HepG2 (cell line): ENCODE measurements at regions not wholly inside any gene's neighbourhood (a gene's known extent, or its start where the extent isn't known, plus 50 kb on each side); places are given as distances from the start of the nearest gene placed in this dataset.

Experiments used
- ATAC-seq: fragments of 200-7000 bp; cut with Tn5 transposase; 3 replicates; pipeline ENCODE4 v1.9.1; 2020; ENCODE audit warnings: mild to moderate bottlenecking, moderate library complexity
- BruUV-seq: library from RNA; stranded (reverse); fragments of 400-500 nt; replicated peaks from 2 replicates; lab custom pipeline; 2021; lab: Mats Ljungman, UMichigan
- CTCF ChIA-PET: fragments of 300-600 bp; formaldehyde crosslinking; extraction: SDS; loops from one replicate; lab custom pipeline; 2021; ENCODE audit warnings: low total read pairs, inconsistent platforms, low intra/inter-chr PET ratio; lab: Yijun Ruan, JAX
- POLR2A ChIA-PET: fragments of 350-600 bp; sonication (Branson Sonifier 250); formaldehyde crosslinking; loops from one replicate; lab custom pipeline; 2020; ENCODE audit warnings: antibody characterized with exemption, inconsistent platforms; lab: Yijun Ruan, JAX
- DNase-seq: peaks from one replicate; pipeline ENCODE4 v3.0.0-alpha.2; 2015; ENCODE audit warnings: low spot score
- FAIRE-seq: peaks from 3 replicates; lab custom pipeline; 2011; peaks lifted over from hg19 to GRCh38; lab: Jason Lieb, UNC
- H2AFZ ChIP-seq: one replicate; pipeline ENCODE4 v1.6.1; 2011; ENCODE audit warnings: low read length, inconsistent platforms
- H3K27ac ChIP-seq: fragments of 300-600 bp; 3 replicates; pipeline ENCODE4 v1.8.0; 2011; ENCODE audit warnings: mixed run types, mild to moderate bottlenecking, mixed read lengths, low read length, inconsistent platforms; ENCODE audit not compliant: insufficient read depth; ENCODE audit errors: extremely low read length
- H3K27me3 ChIP-seq, 2 experiments: fragments of 200-600 bp in 1 of 2; 2 replicates in 1 of 2; 3 replicates in 1 of 2; pipeline versions ENCODE4 v1.6.0 to v1.8.0; 2011; ENCODE audit warnings: low read length in 2 of 2, mild to moderate bottlenecking in 2 of 2, moderate library complexity in 2 of 2, inconsistent platforms in 1 of 2; ENCODE audit not compliant: insufficient read depth in 2 of 2, control insufficient read depth in 1 of 2
- H3K36me3 ChIP-seq, 2 experiments: fragments of 200-600 bp in 1 of 2; replicated peaks in 1 of 2; 2 replicates in 1 of 2; 3 replicates in 1 of 2; pipeline versions ENCODE4 v1.5.1 to v1.8.0; 2011; ENCODE audit warnings: low read length in 2 of 2, inconsistent platforms in 1 of 2; ENCODE audit not compliant: insufficient read depth in 2 of 2, control insufficient read depth in 1 of 2
- H3K4me1 ChIP-seq: 2 replicates; pipeline ENCODE4 v1.5.1; 2012; ENCODE audit warnings: low read length, inconsistent platforms; ENCODE audit not compliant: insufficient read depth
- H3K4me2 ChIP-seq: 2 replicates; pipeline ENCODE4 v1.6.0; 2011; ENCODE audit warnings: low read depth, low read length, inconsistent platforms
- H3K4me3 ChIP-seq, 3 experiments: fragments of 200-600 bp in 1 of 3; sonication (generic), shearing (Covaris generic) in 1 of 3; replicated peaks in 1 of 3; 2 replicates each; pipeline ENCODE4 v1.5.1; 2011 to 2016; ENCODE audit warnings: low read length in 3 of 3, inconsistent platforms in 2 of 3, low read depth in 2 of 3, mild to moderate bottlenecking in 2 of 3, control low read depth in 1 of 3, mixed read lengths in 1 of 3; ENCODE audit not compliant: insufficient read depth in 1 of 3
- H3K79me2 ChIP-seq: one replicate; pipeline ENCODE4 v1.6.1; 2011; ENCODE audit warnings: low read length, inconsistent platforms; ENCODE audit not compliant: insufficient read depth
- H3K9ac ChIP-seq: 2 replicates; pipeline ENCODE4 v1.6.0; 2011; ENCODE audit warnings: mild to moderate bottlenecking, low read depth, low read length, inconsistent platforms; ENCODE audit not compliant: insufficient read depth
- H3K9me3 ChIP-seq: 2 replicates; pipeline ENCODE4 v1.5.1; 2012; ENCODE audit warnings: mild to moderate bottlenecking, low read length
- H4K20me1 ChIP-seq: 2 replicates; pipeline ENCODE4 v1.6.0; 2011; ENCODE audit warnings: inconsistent platforms, mild to moderate bottlenecking, low read length, moderate library complexity; ENCODE audit not compliant: insufficient read depth
- BCL6 ChIP-seq: IDR thresholded peaks from 2 replicates; pipeline ENCODE4 v1.6.1; 2016; ENCODE audit warnings: missing genetic modification reagents, missing compliant biosample characterization
- HINFP ChIP-seq: sonication (generic); formaldehyde crosslinking; IDR thresholded peaks from 2 replicates; pipeline ENCODE4 v1.4.0; 2020; ENCODE audit warnings: low read depth, mild to moderate bottlenecking, missing genetic modification reagents
- TARDBP ChIP-seq: sonication (generic); formaldehyde crosslinking; IDR thresholded peaks from 2 replicates; pipeline ENCODE4 v1.8.0; 2022; ENCODE audit warnings: mild to moderate bottlenecking, missing genetic modification reagents
- ZNF432 ChIP-seq: sonication (generic); formaldehyde crosslinking; IDR thresholded peaks from 2 replicates; pipeline ENCODE4 v1.5.0; 2020; ENCODE audit warnings: missing genetic modification reagents, mild to moderate bottlenecking, borderline replicate concordance
- WGBS: methylation state at CpG from one replicate; pipeline ENCODE4 v1.1.6; 2017; ENCODE audit warnings: low lambda C conversion rate; 5-methylcytosine and 5-hydroxymethylcytosine counted together
- in situ Hi-C: cut with HindIII; loops from 2 replicates; pipeline ENCODE4 v1.10.0; 2017; ENCODE audit warnings: low pct_unique_long_range_greater_than_20kb; ENCODE audit not compliant: extremely low pct_ligation_motif_present
- intact Hi-C: fragments of 100-400 bp; cut with micrococcal nuclease; formaldehyde crosslinking; loops from one replicate; pipeline ENCODE4 v1.10.0; 2022; ENCODE audit not compliant: unreplicated experiment

- TF ChIP-seq HINFP (CRISPR knock-in tag), result no peak
- TF ChIP-seq TARDBP (CRISPR knock-in tag), result no peak
- no peak for TF ChIP-seq ZNF432 (CRISPR knock-in tag)
These were observed 63.6 kb upstream of the CPO start (continued) for GRCh38 chr2:206875701-206876100.

DNA sequence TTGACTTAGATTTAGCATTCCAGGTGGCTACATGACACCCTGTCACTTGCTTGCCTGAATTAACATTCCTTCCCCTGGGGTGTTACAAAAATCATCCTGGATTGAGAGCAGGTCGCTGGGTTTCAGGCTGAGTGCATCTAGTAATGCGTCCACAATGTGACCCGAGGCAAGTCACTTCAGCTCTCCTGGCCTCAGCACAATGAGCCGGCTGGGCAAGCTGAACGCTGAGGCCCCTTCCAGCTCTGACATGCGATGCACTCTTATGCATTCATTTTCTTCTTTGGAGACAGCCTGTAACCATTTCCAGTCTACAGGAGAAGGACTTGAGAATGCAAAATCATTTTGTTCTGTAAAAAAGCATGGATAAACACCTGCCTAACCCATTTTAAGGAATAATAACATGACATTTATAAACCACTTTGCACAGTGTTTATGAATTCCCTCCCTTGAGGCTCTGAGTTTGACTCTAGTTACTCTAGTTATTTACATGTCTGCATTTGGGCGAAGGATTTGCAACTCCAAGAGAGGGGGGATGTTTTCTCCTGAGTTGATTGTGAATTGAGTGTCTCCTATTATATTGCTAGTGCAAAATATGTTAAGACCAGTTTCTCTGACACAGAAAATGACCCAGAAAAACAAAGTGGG lies 63.0 kb upstream of the CPO start:
- in situ Hi-C loops (no loop called here), intact Hi-C loops (no loop called here)
- Histone ChIP-seq H3K4me2 (no peak overlapping the region), H4K20me1 (no peaks in the 10 kb centered on the region; the same call in 1 of the 2 replicates), H3K27me3 (peaks cover 0 to 5% of the 10 kb centered on the region in 2 experiments; a peak in 1 of 5 replicates), H3K36me3 (no peaks in the 10 kb centered on the region), H3K9ac (no peak overlapping the region), H3K27ac (no peak overlapping the region), H3K4me1 (no peaks in the 10 kb centered on the region), H2AFZ (no peak overlapping the region), H3K79me2 (no peaks in the 10 kb centered on the region), H3K9me3 (no peaks in the 10 kb centered on the region), H3K4me3 (no peak overlapping the region)
- FAIRE-seq, result no peak
- WGBS, result 30% methylated on average over 7 of the region's 7 CpGs
- no peak for TF ChIP-seq BCL6
- ATAC-seq, result no peak
- POLR2A ChIA-PET, result no interaction called here
- no TSS peak for BruUV-seq
- DNase-seq, result no peak
- CTCF ChIA-PET, result no interaction called here
